Esophagus muscularis mucosa (tissue), 4 donors: ENCODE measurements at regions not wholly inside any gene's neighbourhood (a gene's known extent, or its start where the extent isn't known, plus 50 kb on each side); places are given as distances from the start of the nearest gene placed in this dataset.

Experiments used
- CTCF ChIP-seq, 3 experiments: fragments of 200-600 bp in 2 of 3; fragments of 450-650 bp in 1 of 3; sonication (generic) in 2 of 3; IDR thresholded peaks; one replicate each; pipeline ENCODE4 v1.5.1; 2017 to 2019; ENCODE audit warnings: antibody characterized with exemption in 3 of 3, mild to moderate bottlenecking in 2 of 3, moderate library complexity in 1 of 3
- EP300 ChIP-seq: sonication (generic); formaldehyde crosslinking; IDR thresholded peaks from one replicate; pipeline ENCODE4 v1.6.1; 2017; ENCODE audit warnings: antibody characterized with exemption
- POLR2A ChIP-seq: fragments of 450-650 bp; IDR thresholded peaks from one replicate; pipeline ENCODE4 v1.6.1; 2017; ENCODE audit warnings: antibody characterized with exemption, moderate library complexity, mild to moderate bottlenecking, low read depth

GRCh38 chr11:69879729-69880005, 60.5 kb upstream of the FGF3 start:
- TF ChIP-seq EP300 (no peak), CTCF (IDR thresholded peaks at IDR 0.05) (no peak), POLR2A (no peak)
